RWPE2 (cell line): ENCODE measurements at regions not wholly inside any gene's neighbourhood (a gene's known extent, or its start where the extent isn't known, plus 50 kb on each side); places are given as distances from the start of the nearest gene placed in this dataset.

Experiments
- ATAC-seq: fragments of 200-7000 bp; cut with Tn5 transposase; 3 replicates; pipeline ENCODE4 v1.9.1; 2021; ENCODE audit warnings: low read depth
- DNase-seq: peaks from one replicate; pipeline ENCODE4 v3.0.0-alpha.2; 2020; ENCODE audit warnings: low spot score
- H3K27ac ChIP-seq: fragments of 450-650 bp; 2 replicates; pipeline ENCODE4 v1.5.1; 2017; ENCODE audit warnings: mild to moderate bottlenecking; ENCODE audit not compliant: poor library complexity, severe bottlenecking
- H3K27me3 ChIP-seq: fragments of 250-450 bp; sonication (Bioruptor Pico); 2 replicates; pipeline ENCODE4 v1.5.1; 2021; ENCODE audit warnings: mild to moderate bottlenecking, moderate library complexity; ENCODE audit not compliant: insufficient read depth, poor library complexity, severe bottlenecking
- H3K36me3 ChIP-seq: fragments of 250-450 bp; sonication (Bioruptor Pico); 2 replicates; pipeline ENCODE4 v1.5.1; 2020; ENCODE audit warnings: low read depth, mild to moderate bottlenecking, moderate library complexity
- H3K4me1 ChIP-seq: fragments of 250-450 bp; sonication (Bioruptor Pico); 2 replicates; pipeline ENCODE4 v1.5.1; 2021; ENCODE audit warnings: mild to moderate bottlenecking, moderate library complexity; ENCODE audit not compliant: insufficient read depth, poor library complexity, severe bottlenecking
- H3K4me3 ChIP-seq: fragments of 250-450 bp; sonication (Bioruptor Pico); 2 replicates; pipeline ENCODE4 v1.5.1; 2021; ENCODE audit warnings: mild to moderate bottlenecking, moderate library complexity; ENCODE audit not compliant: severe bottlenecking
- H3K9me3 ChIP-seq: fragments of 250-450 bp; sonication (Bioruptor Pico); 2 replicates; pipeline ENCODE4 v1.5.1; 2021; ENCODE audit warnings: mild to moderate bottlenecking, moderate library complexity; ENCODE audit not compliant: severe bottlenecking
- CTCF ChIP-seq: fragments of 450-650 bp; IDR thresholded peaks from one replicate; pipeline ENCODE4 v1.5.1; 2017; ENCODE audit warnings: mild to moderate bottlenecking, moderate library complexity; ENCODE audit not compliant: poor library complexity, severe bottlenecking

- no peak overlapping the region for H3K27ac ChIP-seq
- no peak for ATAC-seq
- DNase-seq: no peak
- H3K4me1 ChIP-seq: no peaks in the 10 kb centered on the region
- H3K36me3 ChIP-seq: no peaks in the 10 kb centered on the region
- no peak for TF ChIP-seq CTCF
- peaks cover 4% of the 10 kb centered on the region for H3K27me3 ChIP-seq
- no peak overlapping the region for H3K4me3 ChIP-seq
- no peaks in the 10 kb centered on the region for H3K9me3 ChIP-seq
Measured at GRCh38 chr2:58299123-58299522, 58.0 kb upstream of the FANCL start.

DNA sequence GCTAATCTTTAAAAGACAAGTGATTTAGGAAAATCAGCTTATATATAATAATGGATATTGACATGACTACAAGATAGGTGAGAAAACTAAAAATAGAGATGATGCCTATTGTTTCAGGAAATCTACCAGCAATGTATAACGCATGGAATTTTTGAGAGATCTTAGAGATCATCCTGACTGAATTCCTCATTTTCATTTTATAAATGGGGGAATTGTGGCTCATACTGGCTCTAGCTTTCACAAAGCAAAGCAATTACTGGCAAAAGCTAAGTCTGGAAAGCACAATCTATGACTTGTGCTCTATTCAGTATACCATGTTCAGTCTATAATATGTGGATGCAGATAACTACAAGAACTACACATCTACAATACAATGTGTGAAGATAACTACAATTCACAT is 51.9 kb upstream of the FANCL start:
- peaks cover 3% of the 10 kb centered on the region for H3K4me1 ChIP-seq
- TF ChIP-seq CTCF: no peak
- H3K27ac ChIP-seq: no peak overlapping the region
- DNase-seq: no peak
- peaks cover 4% of the 10 kb centered on the region for H3K27me3 ChIP-seq
- no peaks in the 10 kb centered on the region for H3K9me3 ChIP-seq
- H3K36me3 ChIP-seq: no peaks in the 10 kb centered on the region
- ATAC-seq: no peak
- H3K4me3 ChIP-seq: no peak overlapping the region

GRCh38 chr2:58291726-58292438 is 50.8 kb upstream of the FANCL start:
- Histone ChIP-seq H3K27me3 (peaks cover 4% of the 10 kb centered on the region), H3K27ac (no peak overlapping the region), H3K4me1 (peaks cover 3% of the 10 kb centered on the region), H3K36me3 (no peaks in the 10 kb centered on the region), H3K9me3 (no peaks in the 10 kb centered on the region), H3K4me3 (no peak overlapping the region)
- DNase-seq (no peak), ATAC-seq (no peak)
- no peak for TF ChIP-seq CTCF
